Upper lobe of left lung (tissue), 6 donors: ENCODE measurements at regions not wholly inside any gene's neighbourhood (a gene's known extent, or its start where the extent isn't known, plus 50 kb on each side); places are given as distances from the start of the nearest gene placed in this dataset.

Experiments
- ATAC-seq, 2 donors: fragments of 200-7000 bp; cut with Tn5 transposase; one replicate each; pipeline ENCODE4 v1.9.1; 2022; ENCODE audit warnings: mild to moderate bottlenecking in 2 of 2, moderate library complexity in 2 of 2; ENCODE audit not compliant: low FRiP score in 2 of 2
- DNase-seq, 2 donors: peaks; one replicate each; pipeline ENCODE4 v3.0.0-alpha.2; 2019 to 2020
- H3K27ac ChIP-seq, 4 donors: fragments of 200-600 bp; sonication (generic); one replicate each; pipeline ENCODE4 v1.5.1; 2016 to 2019
- H3K27me3 ChIP-seq, 4 donors: fragments of 200-600 bp; sonication (generic); one replicate each; pipeline ENCODE4 v1.5.1; 2017 to 2019
- H3K36me3 ChIP-seq, 4 donors: fragments of 200-600 bp; sonication (generic); one replicate each; pipeline ENCODE4 v1.5.1; 2016 to 2019
- H3K4me1 ChIP-seq, 4 donors: fragments of 200-600 bp; sonication (generic); one replicate each; pipeline ENCODE4 v1.5.1; 2018 to 2019
- H3K4me3 ChIP-seq, 4 donors: fragments of 200-600 bp; sonication (generic); one replicate each; pipeline ENCODE4 v1.5.1; 2017 to 2019; ENCODE audit warnings: mild to moderate bottlenecking in 2 of 4, moderate library complexity in 1 of 4
- H3K9me3 ChIP-seq, 4 donors: fragments of 200-600 bp; sonication (generic); one replicate each; pipeline ENCODE4 v1.5.1; 2018 to 2019
- CTCF ChIP-seq, 6 experiments: fragments of 450-650 bp in 4 of 6; fragments of 200-600 bp in 2 of 6; sonication (generic) in 2 of 6; IDR thresholded peaks; one replicate each; pipeline ENCODE4 v1.5.1; 2016 to 2019; ENCODE audit warnings: antibody characterized with exemption in 6 of 6
- EP300 ChIP-seq, 4 donors: sonication (generic); formaldehyde crosslinking; IDR thresholded peaks; one replicate each; pipeline ENCODE4 v1.5.1; 2017; ENCODE audit warnings: antibody characterized with exemption in 4 of 4, control low read depth in 2 of 4
- POLR2A ChIP-seq, 4 donors: fragments of 450-650 bp; IDR thresholded peaks; one replicate each; pipeline ENCODE4 v1.5.1; 2016 to 2017; ENCODE audit warnings: antibody characterized with exemption in 4 of 4, mild to moderate bottlenecking in 2 of 4
- POLR2AphosphoS5 ChIP-seq, 2 donors: sonication (generic); formaldehyde crosslinking; IDR thresholded peaks; one replicate each; pipeline ENCODE4 v1.5.1; 2017; ENCODE audit warnings: antibody characterized with exemption in 2 of 2
- WGBS, 2 donors: methylation state at CpG; one replicate each; pipeline ENCODE4 v1.1.5; 2017 to 2018; 5-methylcytosine and 5-hydroxymethylcytosine counted together
- donor health status: DM: no; HTN: no; CAD: no; lungs with moderate emphysema.
- donor health status: DM: no; HTN: yes; CAD: no; lungs with severe emphysema.

- DNase-seq (no peak), ATAC-seq (no peak)
- H3K27ac ChIP-seq = no peak overlapping the region
- no peaks in the 10 kb centered on the region for H3K27me3 ChIP-seq
- TF ChIP-seq EP300 (IDR thresholded peaks at IDR 0.05) = no peak
- no peak for TF ChIP-seq POLR2A (IDR thresholded peaks at IDR 0.05)
- no peak for TF ChIP-seq POLR2AphosphoS5 (IDR thresholded peaks at IDR 0.05)
- TF ChIP-seq CTCF (IDR thresholded peaks at IDR 0.05) = no peak
- H3K36me3 ChIP-seq = no peaks in the 10 kb centered on the region
- H3K4me1 ChIP-seq = no peaks in the 10 kb centered on the region
- H3K4me3 ChIP-seq = no peak overlapping the region
- H3K9me3 ChIP-seq = no peaks in the 10 kb centered on the region
- 71 to 76% methylated on average over 2 of the region's 2 CpGs for WGBS, 2 donors
These were observed 376.0 kb downstream of the TFEC start for GRCh38 chr7:115654384-115655214.

- TF ChIP-seq CTCF (IDR thresholded peaks at IDR 0.05) (no peak), EP300 (IDR thresholded peaks at IDR 0.05) (no peak), POLR2A (IDR thresholded peaks at IDR 0.05) (no peak), POLR2AphosphoS5 (IDR thresholded peaks at IDR 0.05) (no peak)
- H3K9me3 ChIP-seq = no peaks in the 10 kb centered on the region
- H3K4me1 ChIP-seq = no peaks in the 10 kb centered on the region
- ATAC-seq (no peak), DNase-seq (no peak)
- no peak overlapping the region for H3K27ac ChIP-seq
- no peaks in the 10 kb centered on the region for H3K27me3 ChIP-seq
- no peak overlapping the region for H3K4me3 ChIP-seq
- H3K36me3 ChIP-seq = no peaks in the 10 kb centered on the region
These were observed 381.1 kb downstream of the TFEC start for GRCh38 chr7:115649429-115649828.

GRCh38 chr7:115647712-115648111 lies 382.9 kb downstream of the TFEC start:
- 79 to 95% methylated on average over 3 of the region's 3 CpGs for WGBS, 2 donors
- no peak for TF ChIP-seq POLR2A (IDR thresholded peaks at IDR 0.05)
- TF ChIP-seq CTCF (IDR thresholded peaks at IDR 0.05) = no peak
- no peak for TF ChIP-seq POLR2AphosphoS5 (IDR thresholded peaks at IDR 0.05)
- no peak for TF ChIP-seq EP300 (IDR thresholded peaks at IDR 0.05)
- DNase-seq = no peak
- Histone ChIP-seq H3K9me3 (no peaks in the 10 kb centered on the region), H3K36me3 (no peaks in the 10 kb centered on the region), H3K27me3 (no peaks in the 10 kb centered on the region), H3K4me3 (no peak overlapping the region), H3K4me1 (no peaks in the 10 kb centered on the region), H3K27ac (no peak overlapping the region)
- no peak for ATAC-seq

GRCh38 chr7:115642194-115642593 lies 388.4 kb downstream of the TFEC start:
- ATAC-seq = no peak
- no peak for DNase-seq
- Histone ChIP-seq H3K4me1 (no peaks in the 10 kb centered on the region), H3K27ac (no peak overlapping the region), H3K27me3 (no peaks in the 10 kb centered on the region), H3K4me3 (no peak overlapping the region), H3K36me3 (no peaks in the 10 kb centered on the region), H3K9me3 (peaks cover 0 to 3% (median 0%) of the 10 kb centered on the region in 4 donors)
- TF ChIP-seq POLR2A (IDR thresholded peaks at IDR 0.05) = no peak
- TF ChIP-seq CTCF (IDR thresholded peaks at IDR 0.05) = no peak
- TF ChIP-seq POLR2AphosphoS5 (IDR thresholded peaks at IDR 0.05) = no peak
- no peak for TF ChIP-seq EP300 (IDR thresholded peaks at IDR 0.05)

- no peak for TF ChIP-seq POLR2AphosphoS5 (IDR thresholded peaks at IDR 0.05)
- Histone ChIP-seq H3K27ac (no peak overlapping the region), H3K4me1 (peaks cover 0 to 4% (median 0%) of the 10 kb centered on the region in 4 donors), H3K36me3 (no peaks in the 10 kb centered on the region), H3K27me3 (no peaks in the 10 kb centered on the region), H3K4me3 (no peak overlapping the region), H3K9me3 (peaks cover 0 to 3% (median 0%) of the 10 kb centered on the region in 4 donors)
- WGBS, 2 donors = 78 to 90% methylated on average over 4 of the region's 4 CpGs
- no peak for ATAC-seq
- DNase-seq = no peak
These were observed 391.7 kb downstream of the TFEC start for GRCh38 chr7:115638853-115639252.
